Testis (tissue), 2 donors: ENCODE measurements at regions not wholly inside any gene's neighbourhood (a gene's known extent, or its start where the extent isn't known, plus 50 kb on each side); places are given as distances from the start of the nearest gene placed in this dataset.

Experiments
- DNase-seq: peaks from one replicate; pipeline ENCODE4 v3.0.0-alpha.2; 2019
- H3K27ac ChIP-seq, 2 donors: fragments of 200-600 bp; sonication (generic); one replicate each; pipeline ENCODE4 v1.5.1; 2019
- H3K27me3 ChIP-seq: fragments of 200-600 bp; sonication (generic); one replicate; pipeline ENCODE4 v1.5.1; 2019
- H3K36me3 ChIP-seq: fragments of 200-600 bp; sonication (generic); one replicate; pipeline ENCODE4 v1.5.1; 2017; ENCODE audit warnings: low read depth; ENCODE audit errors: missing control alignments
- H3K4me1 ChIP-seq: fragments of 200-600 bp; sonication (generic); one replicate; pipeline ENCODE4 v1.5.1; 2019
- H3K4me3 ChIP-seq, 2 donors: fragments of 200-600 bp; sonication (generic); one replicate each; pipeline ENCODE4 v1.5.1; 2017 to 2019
- H3K9me3 ChIP-seq: fragments of 200-600 bp; sonication (generic); one replicate; pipeline ENCODE4 v1.5.1; 2017
- POLR2A ChIP-seq: fragments of 450-650 bp; IDR thresholded peaks from one replicate; pipeline ENCODE4 v1.6.1; 2017; ENCODE audit warnings: antibody characterized with exemption, mild to moderate bottlenecking, moderate library complexity
- WGBS, 2 donors: methylation state at CpG; one replicate each; pipeline ENCODE4 v1.1.5; 2018; 5-methylcytosine and 5-hydroxymethylcytosine counted together
- intact Hi-C: fragments of 100-400 bp; cut with DNase I; formaldehyde crosslinking; loops from one replicate; pipeline ENCODE4 v1.15.1; 2023; ENCODE audit warnings: low total_unique reads
- TF ChIP-seq, protein P1 (sequence below), 3 experiments: fragments of 450-650 bp in 2 of 3; fragments of 200-600 bp in 1 of 3; sonication (generic) in 1 of 3; IDR thresholded peaks; one replicate each; pipeline ENCODE4 v1.5.1; 2016 to 2019; ENCODE audit warnings: antibody characterized with exemption in 3 of 3, mild to moderate bottlenecking in 2 of 3, moderate library complexity in 1 of 3

DNA sequence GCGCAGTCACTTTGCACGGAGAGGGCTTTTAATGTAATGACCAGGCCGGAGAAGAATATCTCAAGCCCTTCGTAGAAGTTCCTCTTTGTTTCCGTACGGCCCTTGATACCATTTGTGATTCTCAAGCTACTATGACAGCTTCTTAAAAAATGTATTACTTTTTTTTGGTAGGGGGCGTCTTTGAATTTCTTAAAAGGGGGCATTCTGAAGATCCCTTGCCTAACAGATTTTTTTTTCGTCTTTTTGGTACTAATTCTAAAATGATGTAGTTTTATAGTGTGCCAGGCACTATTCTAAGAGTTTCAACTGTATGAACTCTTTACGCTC lies 614.0 kb downstream of the MCTP2 start:
- intact Hi-C loops: no loop called here
- Histone ChIP-seq H3K4me1 (no peaks in the 10 kb centered on the region), H3K36me3 (no peaks in the 10 kb centered on the region), H3K27ac (peak overlapping the region; percentile 46 to 92), H3K9me3 (no peaks in the 10 kb centered on the region), H3K27me3 (no peaks in the 10 kb centered on the region), H3K4me3 (peak overlapping the region; percentile 62 to 67)
- WGBS, 2 donors: 17 to 20% methylated on average over 9 of the region's 9 CpGs
- TF ChIP-seq, protein P1, sequence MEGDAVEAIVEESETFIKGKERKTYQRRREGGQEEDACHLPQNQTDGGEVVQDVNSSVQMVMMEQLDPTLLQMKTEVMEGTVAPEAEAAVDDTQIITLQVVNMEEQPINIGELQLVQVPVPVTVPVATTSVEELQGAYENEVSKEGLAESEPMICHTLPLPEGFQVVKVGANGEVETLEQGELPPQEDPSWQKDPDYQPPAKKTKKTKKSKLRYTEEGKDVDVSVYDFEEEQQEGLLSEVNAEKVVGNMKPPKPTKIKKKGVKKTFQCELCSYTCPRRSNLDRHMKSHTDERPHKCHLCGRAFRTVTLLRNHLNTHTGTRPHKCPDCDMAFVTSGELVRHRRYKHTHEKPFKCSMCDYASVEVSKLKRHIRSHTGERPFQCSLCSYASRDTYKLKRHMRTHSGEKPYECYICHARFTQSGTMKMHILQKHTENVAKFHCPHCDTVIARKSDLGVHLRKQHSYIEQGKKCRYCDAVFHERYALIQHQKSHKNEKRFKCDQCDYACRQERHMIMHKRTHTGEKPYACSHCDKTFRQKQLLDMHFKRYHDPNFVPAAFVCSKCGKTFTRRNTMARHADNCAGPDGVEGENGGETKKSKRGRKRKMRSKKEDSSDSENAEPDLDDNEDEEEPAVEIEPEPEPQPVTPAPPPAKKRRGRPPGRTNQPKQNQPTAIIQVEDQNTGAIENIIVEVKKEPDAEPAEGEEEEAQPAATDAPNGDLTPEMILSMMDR (IDR thresholded peaks at IDR 0.05): no peak
- no peak for TF ChIP-seq POLR2A
- DNase-seq: no peak

DNA sequence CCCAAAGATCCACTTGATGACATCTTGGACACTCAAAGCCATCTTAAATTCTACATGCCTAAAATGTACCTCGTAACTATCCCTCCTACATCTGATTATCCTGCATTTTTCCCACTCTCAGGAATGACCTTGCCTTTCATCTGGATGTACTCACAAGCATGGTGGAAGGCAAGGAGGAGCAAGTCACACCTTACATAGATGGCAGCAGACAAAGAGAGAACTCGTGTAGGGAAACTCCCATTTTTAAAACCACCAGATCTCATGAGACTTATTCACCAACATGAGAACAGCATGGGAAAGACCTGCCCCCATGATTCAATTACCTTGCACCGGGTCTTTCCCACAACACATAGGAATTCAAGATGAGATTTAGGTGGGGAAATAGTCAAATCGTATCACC lies 616.0 kb downstream of the MCTP2 start:
- Histone ChIP-seq H3K27ac (no peak overlapping the region), H3K4me1 (no peaks in the 10 kb centered on the region), H3K9me3 (no peaks in the 10 kb centered on the region), H3K4me3 (no peak overlapping the region), H3K36me3 (no peaks in the 10 kb centered on the region), H3K27me3 (no peaks in the 10 kb centered on the region)
- intact Hi-C loops: no loop called here
- no peak for DNase-seq
- 89 to 93% methylated on average over 4 of the region's 4 CpGs for WGBS, 2 donors
- no peak for TF ChIP-seq POLR2A
- TF ChIP-seq, protein P1 (IDR thresholded peaks at IDR 0.05): no peak

DNA sequence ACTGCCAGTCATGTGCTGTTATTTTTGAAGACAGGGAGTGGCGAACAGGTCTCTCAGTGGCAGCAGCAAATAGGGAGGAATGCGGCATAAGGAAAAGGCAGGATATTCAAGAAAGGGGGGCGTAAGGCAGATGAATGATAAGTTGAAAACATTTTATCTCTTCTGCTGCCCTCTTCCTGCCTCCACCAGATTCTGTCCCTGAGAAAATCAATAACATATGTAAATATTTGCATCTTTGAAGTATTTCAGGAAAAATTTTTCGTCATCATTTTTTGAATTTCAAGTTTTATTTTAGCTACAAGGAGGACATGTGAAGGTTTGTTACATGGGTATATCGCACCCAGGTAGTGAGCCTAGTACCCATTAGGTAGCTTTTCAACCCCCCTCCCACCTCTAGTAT lies 616.7 kb downstream of the MCTP2 start:
- TF ChIP-seq, protein P1 (IDR thresholded peaks at IDR 0.05): no peak
- no peak for DNase-seq
- H3K9me3 ChIP-seq: no peaks in the 10 kb centered on the region
- H3K27ac ChIP-seq: no peak overlapping the region
- H3K4me3 ChIP-seq: no peak overlapping the region
- intact Hi-C loops: no loop called here
- H3K36me3 ChIP-seq: no peaks in the 10 kb centered on the region
- H3K4me1 ChIP-seq: no peaks in the 10 kb centered on the region
- H3K27me3 ChIP-seq: no peaks in the 10 kb centered on the region
- 86 to 94% methylated on average over 5 of the region's 5 CpGs for WGBS, 2 donors

DNA sequence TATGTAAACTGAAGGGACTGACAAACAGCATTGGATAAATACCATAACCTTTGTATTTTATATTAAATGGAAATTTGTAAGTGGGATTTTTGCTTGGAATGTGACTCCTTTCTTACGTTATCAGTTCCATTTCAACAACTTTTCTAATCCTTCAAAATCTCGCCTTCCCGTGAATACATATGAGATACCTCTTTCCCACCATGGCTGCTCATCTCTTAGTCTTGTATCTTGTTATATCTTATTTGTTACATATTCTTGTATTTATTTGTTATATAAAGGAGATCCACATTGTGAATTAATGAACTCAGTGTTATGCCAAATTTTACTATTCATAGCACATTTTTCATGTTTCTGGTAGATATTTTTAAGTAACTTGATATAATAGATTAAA lies 623.7 kb downstream of the MCTP2 start:
- H3K27ac ChIP-seq: peak overlapping the region; percentile 52 to 70
- H3K36me3 ChIP-seq: no peaks in the 10 kb centered on the region
- TF ChIP-seq POLR2A: no peak
- TF ChIP-seq, protein P1 (IDR thresholded peaks at IDR 0.05): no peak
- peak overlapping the region; percentile 43 to 56 for H3K4me3 ChIP-seq
- no peaks in the 10 kb centered on the region for H3K27me3 ChIP-seq
- WGBS, 2 donors: 64 to 76% methylated on average over 3 of the region's 3 CpGs
- H3K9me3 ChIP-seq: no peaks in the 10 kb centered on the region
- no peaks in the 10 kb centered on the region for H3K4me1 ChIP-seq
- intact Hi-C loops: no loop called here
- DNase-seq: no peak

DNA sequence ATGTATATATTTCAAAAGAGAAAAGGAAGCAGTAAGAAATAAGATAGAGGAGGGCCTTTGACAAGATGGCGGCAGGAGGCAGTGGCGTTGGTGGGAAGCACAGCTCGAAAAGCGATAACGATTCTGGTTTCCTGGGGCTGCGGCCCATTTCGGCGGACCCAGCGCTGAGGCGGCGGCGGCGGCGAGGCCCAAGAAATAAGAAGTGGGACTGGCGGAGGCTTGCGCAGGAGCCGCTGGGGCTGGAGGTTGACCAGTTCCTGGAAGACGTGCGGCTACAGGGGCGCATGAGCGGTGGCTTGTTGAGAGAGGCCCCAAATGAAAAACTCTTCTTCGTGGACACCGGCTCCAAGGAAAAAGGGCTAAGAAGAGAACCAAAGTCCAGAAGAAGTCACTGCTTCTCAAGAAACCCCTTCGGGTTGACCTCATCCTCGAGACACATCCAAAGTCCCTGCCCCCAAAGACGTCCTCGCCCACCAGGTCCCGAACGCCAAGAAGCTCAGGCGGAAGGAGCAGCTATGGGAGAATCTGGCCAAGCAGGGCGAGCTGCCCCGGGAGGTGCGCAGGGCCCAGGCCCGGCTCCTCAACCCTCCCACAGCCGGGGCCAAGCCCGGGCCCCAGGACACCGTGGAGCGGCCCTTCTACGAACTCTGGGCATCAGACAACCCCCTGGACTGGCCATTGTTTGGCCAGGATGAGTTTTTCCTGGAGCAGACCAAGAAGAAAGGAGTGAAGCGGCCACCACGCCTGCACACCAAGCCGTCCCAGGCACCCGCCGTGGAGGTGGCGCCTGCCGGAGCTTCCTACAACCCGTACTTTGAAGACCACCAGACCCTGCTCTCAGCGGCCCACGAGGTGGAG lies 624.3 kb downstream of the MCTP2 start:
- intact Hi-C loops: no loop called here
- Histone ChIP-seq H3K36me3 (no peaks in the 10 kb centered on the region), H3K27me3 (no peaks in the 10 kb centered on the region), H3K4me1 (no peaks in the 10 kb centered on the region), H3K9me3 (no peaks in the 10 kb centered on the region), H3K4me3 (peak overlapping the region; percentile 43 to 56), H3K27ac (peak overlapping the region; percentile 52 to 70)
- 77% methylated on average over 30 to 43 of the region's 49 CpGs for WGBS, 2 donors
- DNase-seq: peak; percentile 58
- no peak for TF ChIP-seq POLR2A
- TF ChIP-seq, protein P1 (IDR thresholded peaks at IDR 0.05): no peak
